Naive thymus-derived CD8-positive, alpha-beta T cell (primary cell): ENCODE measurements at regions not wholly inside any gene's neighbourhood (a gene's known extent, or its start where the extent isn't known, plus 50 kb on each side); places are given as distances from the start of the nearest gene placed in this dataset.

Experiments
- ATAC-seq, 2 donors: fragments of 150-1000 bp; cut with Tn5 transposase in 1 of 2; sonication (Bioruptor Pico), chemical (Tn5 transposase) in 1 of 2; 1 replicate in 1 of 2; 2 replicates in 1 of 2; pipeline ENCODE4 v1.10.0; 2021; ENCODE audit warnings: mild to moderate bottlenecking in 2 of 2, moderate library complexity in 2 of 2
- POLR2A ChIA-PET: fragments of 350-600 bp; sonication (Branson Sonifier 250); formaldehyde crosslinking; loops from one replicate; lab custom pipeline; 2021; ENCODE audit warnings: antibody characterized with exemption; lab: Charles Lee
- DNase-seq, 10 donors: peaks; one replicate each; pipeline versions ENCODE4 v3.0.0 to v3.0.0-alpha.2; 2020 to 2022
- H3K27ac Mint-ChIP-seq, 10 donors: one replicate each; pipeline ENCODE4 v1.8.0; 2020 to 2022; ENCODE audit warnings: mild to moderate bottlenecking in 10 of 10, mixed read lengths in 10 of 10, moderate library complexity in 4 of 10, inconsistent platforms in 1 of 10
- H3K27me3 Mint-ChIP-seq, 5 donors: one replicate each; pipeline ENCODE4 v1.8.0; 2021 to 2022; ENCODE audit warnings: mixed read lengths in 5 of 5
- H3K36me3 Mint-ChIP-seq, 3 donors: one replicate each; pipeline ENCODE4 v1.8.0; 2020 to 2022; ENCODE audit warnings: mixed read lengths in 3 of 3, mild to moderate bottlenecking in 2 of 3, inconsistent platforms in 1 of 3
- H3K4me1 Mint-ChIP-seq, 4 donors: one replicate each; pipeline ENCODE4 v1.8.0; 2021 to 2022; ENCODE audit warnings: mixed read lengths in 4 of 4
- H3K4me3 Mint-ChIP-seq, 10 donors: one replicate each; pipeline ENCODE4 v1.8.0; 2020 to 2022; ENCODE audit warnings: mild to moderate bottlenecking in 10 of 10, mixed read lengths in 10 of 10, moderate library complexity in 6 of 10, inconsistent platforms in 1 of 10
- H3K9me3 Mint-ChIP-seq, 9 donors: one replicate each; pipeline ENCODE4 v1.8.0; 2020 to 2022; ENCODE audit warnings: mixed read lengths in 9 of 9, mild to moderate bottlenecking in 3 of 9, inconsistent platforms in 1 of 9, moderate library complexity in 1 of 9

- H3K36me3 Mint-ChIP-seq, result peaks cover 0 to 28% (median 13%) of the 10 kb centered on the region in 3 donors
- H3K9me3 Mint-ChIP-seq, result peaks cover 9 to 32% (median 15%) of the 10 kb centered on the region in 9 donors
- no peak for ATAC-seq
- no peak overlapping the region for H3K4me3 Mint-ChIP-seq
- POLR2A ChIA-PET, result interaction anchor here (0.6 to 1.6 kb wide), 2 partner anchors 10 to 16 kb away, joined by 5 to 6 read pairs; no protein-coding TSS in a partner anchor
- H3K4me1 Mint-ChIP-seq, result peaks cover 27 to 64% (median 42%) of the 10 kb centered on the region in 4 donors
- no peak for DNase-seq
- peak overlapping the region in 6 of 10 donors; percentile 3 to 87 (median 53) for H3K27ac Mint-ChIP-seq
- no peaks in the 10 kb centered on the region for H3K27me3 Mint-ChIP-seq
Measured at GRCh38 chr12:19681007-19681406, 241.7 kb downstream of the AEBP2 start.

GRCh38 chr12:19683178-19683927 lies 244.1 kb downstream of the AEBP2 start:
- Mint-ChIP-seq H3K27me3 (no peaks in the 10 kb centered on the region), H3K36me3 (peaks cover 0 to 15% (median 11%) of the 10 kb centered on the region in 3 donors), H3K4me1 (peaks cover 21 to 50% (median 32%) of the 10 kb centered on the region in 4 donors), H3K27ac (peak overlapping the region in 5 of 10 donors; percentile 26 to 73 (median 38)), H3K9me3 (peaks cover 0 to 24% (median 14%) of the 10 kb centered on the region in 9 donors), H3K4me3 (no peak overlapping the region)
- ATAC-seq (no peak), DNase-seq (no peak)
- POLR2A ChIA-PET, result no interaction called here

- ATAC-seq (no peak), DNase-seq (no peak)
- Mint-ChIP-seq H3K4me3 (no peak overlapping the region), H3K9me3 (no peaks in the 10 kb centered on the region), H3K36me3 (no peaks in the 10 kb centered on the region), H3K27ac (no peak overlapping the region), H3K27me3 (no peaks in the 10 kb centered on the region), H3K4me1 (peaks cover 2 to 14% (median 5%) of the 10 kb centered on the region in 4 donors)
- POLR2A ChIA-PET, result no interaction called here
Measured at GRCh38 chr12:19687371-19687770, 248.1 kb downstream of the AEBP2 start.

- POLR2A ChIA-PET, result no interaction called here
- no peak for DNase-seq
- no peak for ATAC-seq
- Mint-ChIP-seq H3K27me3 (no peaks in the 10 kb centered on the region), H3K36me3 (peaks cover 0 to 3% (median 2%) of the 10 kb centered on the region in 3 donors), H3K9me3 (peaks cover 0 to 5% (median 0%) of the 10 kb centered on the region in 9 donors), H3K4me3 (no peak overlapping the region), H3K4me1 (peaks cover 0 to 5% (median 1%) of the 10 kb centered on the region in 4 donors), H3K27ac (peak overlapping the region in 1 of 10 donors; percentile 32)
Measured at GRCh38 chr12:19688532-19688931, 249.2 kb downstream of the AEBP2 start.

- DNase-seq, result no peak
- Mint-ChIP-seq H3K27me3 (no peaks in the 10 kb centered on the region), H3K27ac (no peak overlapping the region), H3K36me3 (peaks cover 0 to 3% (median 2%) of the 10 kb centered on the region in 3 donors), H3K4me3 (no peak overlapping the region), H3K4me1 (peaks cover 0 to 2% (median 0%) of the 10 kb centered on the region in 4 donors), H3K9me3 (peaks cover 0 to 5% (median 0%) of the 10 kb centered on the region in 9 donors)
- no peak for ATAC-seq
- POLR2A ChIA-PET, result no interaction called here
Measured at GRCh38 chr12:19689226-19689625, 249.9 kb downstream of the AEBP2 start.

GRCh38 chr12:19689801-19690472 lies 250.6 kb downstream of the AEBP2 start:
- ATAC-seq (no peak), DNase-seq (no peak)
- no peak overlapping the region for H3K27ac Mint-ChIP-seq
- no peaks in the 10 kb centered on the region for H3K27me3 Mint-ChIP-seq
- POLR2A ChIA-PET, result interaction anchor here (0.9 kb wide), 1 partner anchor 9 kb away, joined by 5 read pairs; no protein-coding TSS in a partner anchor
- H3K4me1 Mint-ChIP-seq, result peaks cover 4 to 7% (median 6%) of the 10 kb centered on the region in 4 donors
- no peak overlapping the region for H3K4me3 Mint-ChIP-seq
- peaks cover 0 to 5% (median 0%) of the 10 kb centered on the region in 9 donors for H3K9me3 Mint-ChIP-seq
- H3K36me3 Mint-ChIP-seq, result peaks cover 0 to 3% (median 2%) of the 10 kb centered on the region in 3 donors

GRCh38 chr12:19692091-19692490 lies 252.8 kb downstream of the AEBP2 start:
- H3K27ac Mint-ChIP-seq, result no peak overlapping the region
- H3K4me3 Mint-ChIP-seq, result no peak overlapping the region
- H3K4me1 Mint-ChIP-seq, result peaks cover 7 to 17% (median 14%) of the 10 kb centered on the region in 4 donors
- peaks cover 0 to 3% (median 2%) of the 10 kb centered on the region in 3 donors for H3K36me3 Mint-ChIP-seq
- no peaks in the 10 kb centered on the region for H3K27me3 Mint-ChIP-seq
- peaks cover 0 to 5% (median 0%) of the 10 kb centered on the region in 9 donors for H3K9me3 Mint-ChIP-seq
- ATAC-seq (no peak), DNase-seq (no peak)
- POLR2A ChIA-PET, result no interaction called here

- Mint-ChIP-seq H3K36me3 (peaks cover 0 to 3% (median 2%) of the 10 kb centered on the region in 3 donors), H3K4me1 (peaks cover 7 to 17% (median 14%) of the 10 kb centered on the region in 4 donors), H3K4me3 (no peak overlapping the region), H3K27ac (no peak overlapping the region), H3K27me3 (no peaks in the 10 kb centered on the region), H3K9me3 (peaks cover 0 to 5% (median 0%) of the 10 kb centered on the region in 9 donors)
- no peak for DNase-seq
- no peak for ATAC-seq
- POLR2A ChIA-PET, result no interaction called here
Measured at GRCh38 chr12:19692566-19692965, 253.3 kb downstream of the AEBP2 start.

GRCh38 chr12:19694627-19695026 lies 255.3 kb downstream of the AEBP2 start:
- ATAC-seq, result no peak
- Mint-ChIP-seq H3K27me3 (no peaks in the 10 kb centered on the region), H3K4me3 (no peak overlapping the region), H3K27ac (peak overlapping the region in 2 of 10 donors; percentile 51 to 58), H3K4me1 (peaks cover 7 to 17% (median 14%) of the 10 kb centered on the region in 4 donors), H3K9me3 (peaks cover 0 to 5% (median 0%) of the 10 kb centered on the region in 9 donors), H3K36me3 (peaks cover 0 to 20% (median 2%) of the 10 kb centered on the region in 3 donors)
- POLR2A ChIA-PET, result no interaction called here
- DNase-seq, result no peak

- Mint-ChIP-seq H3K27me3 (no peaks in the 10 kb centered on the region), H3K4me3 (no peak overlapping the region), H3K4me1 (peaks cover 7 to 17% (median 14%) of the 10 kb centered on the region in 4 donors), H3K36me3 (peaks cover 0 to 20% (median 2%) of the 10 kb centered on the region in 3 donors), H3K27ac (peak overlapping the region in 4 of 10 donors; percentile 44 to 58 (median 50)), H3K9me3 (peaks cover 0 to 5% (median 2%) of the 10 kb centered on the region in 9 donors)
- ATAC-seq (no peak), DNase-seq (no peak)
- POLR2A ChIA-PET, result no interaction called here
Measured at GRCh38 chr12:19695244-19696098, 256.2 kb downstream of the AEBP2 start.

- no peak overlapping the region for H3K4me3 Mint-ChIP-seq
- no peak for ATAC-seq
- H3K27ac Mint-ChIP-seq, result no peak overlapping the region
- H3K36me3 Mint-ChIP-seq, result peaks cover 3 to 53% (median 23%) of the 10 kb centered on the region in 3 donors
- peaks cover 21 to 52% (median 38%) of the 10 kb centered on the region in 9 donors for H3K9me3 Mint-ChIP-seq
- no peaks in the 10 kb centered on the region for H3K4me1 Mint-ChIP-seq
- POLR2A ChIA-PET, result no interaction called here
- H3K27me3 Mint-ChIP-seq, result no peaks in the 10 kb centered on the region
- no peak for DNase-seq
Measured at GRCh38 chr12:19700969-19701368, 261.7 kb downstream of the AEBP2 start.

- Mint-ChIP-seq H3K9me3 (peaks cover 27 to 76% (median 49%) of the 10 kb centered on the region in 9 donors), H3K4me1 (no peaks in the 10 kb centered on the region), H3K27ac (no peak overlapping the region), H3K36me3 (peaks cover 3 to 46% (median 25%) of the 10 kb centered on the region in 3 donors), H3K27me3 (no peaks in the 10 kb centered on the region), H3K4me3 (no peak overlapping the region)
- POLR2A ChIA-PET, result no interaction called here
- DNase-seq, result no peak
- ATAC-seq, result no peak
Measured at GRCh38 chr12:19704966-19705365, 265.7 kb downstream of the AEBP2 start.
